H4 (cell line): ENCODE measurements at regions not wholly inside any gene's neighbourhood (a gene's known extent, or its start where the extent isn't known, plus 50 kb on each side); places are given as distances from the start of the nearest gene placed in this dataset.

ENCODE experiments used
- DNase-seq: peaks from one replicate; pipeline ENCODE4 v3.0.0-alpha.2; 2015; ENCODE audit warnings: low spot score

DNA sequence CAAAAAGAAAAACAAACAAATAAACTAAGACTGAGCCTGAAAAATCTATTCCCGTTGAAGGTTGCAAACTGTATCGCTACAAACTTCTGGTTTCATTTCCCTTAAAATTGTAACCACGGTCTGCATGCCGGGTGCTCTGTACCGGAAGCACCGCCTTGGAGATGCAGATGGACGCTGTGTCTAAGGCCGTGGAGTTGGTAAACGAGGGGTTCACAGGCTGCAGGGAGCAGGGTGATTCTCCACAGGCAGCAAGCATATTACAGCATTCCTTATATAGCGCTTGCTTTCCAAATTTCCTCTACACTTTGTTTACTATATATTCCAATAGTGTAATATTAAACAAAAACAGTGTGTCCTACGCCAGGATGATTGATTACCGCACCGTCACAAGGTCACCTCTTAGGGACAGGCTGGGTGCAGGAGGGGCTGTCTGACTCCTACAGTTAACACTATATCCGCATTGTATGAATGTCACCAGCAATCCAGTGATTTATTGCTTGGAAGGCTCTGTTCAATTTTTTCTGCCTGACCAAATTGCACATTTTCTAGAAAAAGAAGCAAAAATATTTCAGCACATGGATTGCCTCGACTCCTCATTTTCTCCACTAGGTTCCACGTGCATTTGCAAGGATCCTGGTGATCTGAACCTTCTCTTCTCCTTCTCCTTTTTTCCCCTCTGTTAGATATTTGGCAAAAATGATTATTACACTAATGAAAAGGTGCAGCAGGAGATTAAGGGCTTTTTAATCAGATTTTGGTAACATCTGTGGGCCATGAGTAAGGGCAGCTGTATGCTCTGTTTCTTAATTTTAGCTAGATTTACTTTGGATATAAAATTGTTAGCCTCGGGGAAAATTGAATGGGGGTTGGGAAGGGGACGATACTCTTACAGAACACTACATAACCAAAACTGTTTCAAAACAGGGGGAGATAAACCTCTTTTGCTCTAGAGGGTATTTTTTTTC, 325.8 kb upstream of the MGMT start:
- DNase-seq = no peak

DNA sequence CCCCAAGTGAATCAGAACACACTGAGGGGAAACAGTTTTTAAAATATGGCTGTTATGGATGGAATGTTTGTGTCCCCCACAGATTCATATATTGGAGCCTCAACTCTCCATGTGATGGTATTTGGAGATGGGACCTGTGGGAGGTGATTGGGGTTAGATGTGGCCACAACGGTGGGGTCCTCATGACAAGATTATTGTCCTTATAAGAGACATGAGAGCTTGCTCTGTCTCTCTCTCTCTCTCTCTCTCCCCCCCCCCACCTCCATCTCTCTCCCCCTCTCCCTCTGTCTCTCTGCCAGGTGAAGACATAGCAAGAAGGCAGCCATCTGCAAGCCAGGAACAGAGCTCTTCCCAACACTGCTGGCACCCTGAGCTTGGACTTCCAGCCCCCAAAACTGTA, 315.8 kb upstream of the MGMT start:
- DNase-seq = no peak

DNA sequence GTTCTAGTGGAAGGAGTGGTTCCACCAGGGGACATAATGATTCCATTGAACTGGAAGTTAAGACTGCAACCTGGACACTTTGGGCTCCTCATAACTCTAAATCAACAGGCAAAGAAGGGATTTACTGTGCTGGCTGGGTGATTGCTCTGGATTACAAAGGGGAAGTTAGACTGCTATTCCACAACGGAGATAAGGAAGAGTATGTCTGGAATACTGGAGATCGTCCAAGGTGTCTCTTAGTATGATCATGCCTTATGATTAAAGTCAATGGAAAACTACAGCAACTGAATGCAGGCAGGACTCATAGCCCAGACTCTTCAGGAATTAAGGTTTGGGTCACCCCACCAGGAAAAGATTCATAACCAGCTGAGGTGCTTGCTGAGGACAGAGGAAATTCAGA, 310.6 kb upstream of the MGMT start:
- DNase-seq = no peak

DNA sequence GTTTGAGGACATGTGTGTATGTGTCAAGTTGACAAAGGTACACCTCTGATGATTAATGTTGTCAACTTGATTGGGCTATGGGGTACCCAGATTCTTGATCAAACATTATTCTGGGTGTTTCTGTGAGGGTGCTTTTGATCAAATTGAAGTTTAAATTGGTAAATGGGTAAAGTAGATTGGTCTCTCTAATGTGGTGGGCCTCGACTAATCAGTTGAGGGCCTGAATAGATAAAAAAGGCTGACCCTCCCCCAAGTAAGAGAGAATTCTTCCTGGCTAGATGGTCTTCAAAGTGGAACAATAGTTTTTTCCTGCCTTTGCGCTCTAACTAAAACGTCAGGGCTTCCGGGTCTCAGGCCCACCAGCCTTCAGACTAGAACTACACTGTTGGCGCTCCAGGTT, 309.9 kb upstream of the MGMT start:
- no peak for DNase-seq

DNA sequence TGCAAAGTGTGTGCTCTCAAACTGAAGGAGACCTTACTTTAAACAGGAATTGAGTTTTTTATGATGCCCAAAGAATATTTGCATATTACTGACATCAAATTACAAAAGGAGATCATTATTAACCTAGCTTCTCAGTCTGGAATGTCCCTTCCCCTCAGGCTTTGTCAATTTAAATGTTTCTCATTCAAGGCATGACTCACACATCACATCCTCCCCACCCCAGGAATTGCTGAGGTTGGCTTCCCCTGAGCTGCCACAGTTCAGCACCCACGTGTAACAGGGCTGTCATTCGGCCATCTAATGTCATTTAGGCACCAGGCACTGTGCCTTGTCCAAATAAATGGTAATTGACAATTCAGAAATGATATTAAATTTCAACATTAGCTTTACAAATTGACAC, 305.9 kb upstream of the MGMT start:
- DNase-seq = peak; percentile 75

DNA sequence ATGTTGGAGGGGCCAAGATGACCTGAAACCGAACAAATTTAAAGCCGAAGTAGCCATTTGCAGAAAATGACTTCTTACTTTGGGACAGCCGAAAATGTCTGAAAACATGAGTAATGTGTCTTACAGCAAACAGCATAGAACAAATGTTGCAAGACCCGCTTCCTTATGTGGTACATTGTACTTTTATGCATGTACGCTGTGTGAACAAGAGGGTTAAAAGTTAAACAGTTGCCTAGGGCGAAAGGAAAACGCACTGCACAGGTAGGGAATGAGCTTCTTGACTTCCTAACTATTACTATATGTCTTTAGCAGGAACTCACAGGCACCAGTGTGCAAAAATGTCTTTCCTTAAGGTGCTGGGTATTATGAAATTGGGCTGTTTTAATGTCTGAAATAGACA, 303.5 kb upstream of the MGMT start:
- DNase-seq = no peak

DNA sequence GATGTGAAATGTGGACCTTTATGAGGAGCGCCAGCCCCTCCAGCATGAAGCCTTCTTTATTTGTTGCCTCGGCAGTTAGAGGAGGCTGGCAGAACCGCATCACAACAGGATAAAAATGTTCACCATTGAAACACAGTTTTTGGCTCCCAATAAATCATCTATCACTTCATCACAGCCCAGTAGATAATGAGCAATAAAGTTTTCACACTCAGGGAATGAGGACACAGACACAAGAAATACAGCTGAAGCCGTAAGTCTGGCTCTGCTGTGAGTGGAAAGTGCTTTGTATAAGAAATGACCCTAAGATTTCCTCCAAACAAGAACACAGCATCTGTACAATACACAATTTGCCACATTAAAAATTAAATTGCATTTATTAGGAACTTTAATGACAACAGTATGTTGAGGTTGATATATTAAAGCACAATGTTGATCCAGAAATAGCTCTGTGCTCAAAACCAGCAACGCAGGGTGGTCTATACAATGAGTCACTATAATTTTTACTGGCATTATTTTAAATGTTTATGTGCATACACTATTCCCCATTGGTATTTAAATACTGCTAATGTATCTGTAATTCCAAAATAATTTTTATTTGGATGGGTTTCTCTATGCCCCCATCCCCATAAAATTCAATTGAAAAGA, 301.8 kb upstream of the MGMT start:
- DNase-seq = no peak

DNA sequence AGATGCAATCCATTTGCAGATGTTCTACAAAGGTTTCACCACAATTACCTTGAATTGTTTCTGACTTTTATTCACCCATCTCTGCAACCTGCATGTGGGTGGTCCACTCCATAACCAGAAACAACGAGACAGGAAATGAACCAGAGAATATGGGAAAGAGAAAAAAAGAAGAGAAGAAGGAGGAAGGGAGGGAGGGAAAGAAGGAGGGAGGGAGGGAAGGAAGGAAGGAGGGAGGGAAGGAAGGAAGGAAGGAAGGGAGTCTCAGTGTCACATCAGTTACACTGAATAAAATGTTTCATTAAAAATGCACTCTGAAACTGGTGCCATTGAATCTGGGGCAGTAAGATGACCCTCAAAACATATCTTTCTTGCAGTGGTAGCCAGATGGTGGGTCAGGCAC, 301.3 kb upstream of the MGMT start:
- no peak for DNase-seq

DNA sequence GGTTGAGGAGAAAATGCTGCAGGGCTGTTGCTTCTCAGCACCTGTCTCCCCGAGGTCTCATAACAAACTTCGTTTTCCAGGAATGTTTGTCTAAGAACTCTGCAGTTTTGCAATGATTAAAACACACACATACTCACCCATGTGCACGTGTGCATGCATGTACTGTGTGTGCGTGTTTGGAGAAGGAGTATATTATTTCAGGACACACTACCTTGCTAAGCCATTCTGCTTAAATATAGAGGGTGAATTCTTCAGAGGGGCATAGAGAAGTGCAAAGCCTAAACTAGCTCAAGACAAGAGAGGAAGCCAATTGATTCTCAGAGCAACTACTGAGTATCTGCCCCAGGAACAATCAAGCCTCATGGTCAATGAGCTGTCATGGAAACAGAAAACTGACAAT, 298.4 kb upstream of the MGMT start:
- no peak for DNase-seq

DNA sequence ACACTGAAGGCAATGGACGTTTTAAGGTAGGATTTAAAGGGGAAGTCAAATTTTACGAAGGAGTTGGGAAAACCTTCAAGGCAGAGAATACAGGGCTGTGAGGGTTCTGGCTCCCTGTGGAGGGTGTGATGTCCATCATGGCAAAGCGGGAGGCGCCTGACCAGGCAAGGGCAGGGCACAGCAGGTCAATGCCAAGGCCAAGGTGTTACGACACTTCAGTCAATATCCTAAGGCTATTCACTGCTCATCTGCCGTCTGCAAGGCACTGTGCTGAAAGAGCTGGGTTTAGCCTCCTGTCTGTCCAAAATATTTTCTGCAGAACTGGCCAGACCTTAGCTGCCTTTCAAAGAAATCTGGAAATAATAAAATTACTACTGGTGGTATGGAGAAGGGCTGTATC, 297.9 kb upstream of the MGMT start:
- DNase-seq = no peak

DNA sequence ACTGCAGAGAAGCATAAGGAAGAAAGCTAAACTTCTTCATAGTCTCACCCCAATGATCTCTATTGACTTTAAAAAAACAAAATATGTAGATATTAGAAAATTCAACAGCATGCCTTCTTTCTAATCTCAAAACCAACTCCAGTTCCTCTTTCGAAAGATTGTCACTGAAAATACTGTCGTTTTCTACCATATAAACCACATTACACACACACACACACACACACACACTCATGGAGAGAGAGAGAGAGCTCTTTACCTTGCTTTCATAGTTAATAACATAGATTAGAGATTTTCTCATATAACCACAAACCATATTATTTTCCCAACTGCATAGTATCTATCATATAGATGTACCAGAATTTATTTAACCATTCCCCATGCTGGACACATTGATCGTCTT, 296.2 kb upstream of the MGMT start:
- DNase-seq = no peak

DNA sequence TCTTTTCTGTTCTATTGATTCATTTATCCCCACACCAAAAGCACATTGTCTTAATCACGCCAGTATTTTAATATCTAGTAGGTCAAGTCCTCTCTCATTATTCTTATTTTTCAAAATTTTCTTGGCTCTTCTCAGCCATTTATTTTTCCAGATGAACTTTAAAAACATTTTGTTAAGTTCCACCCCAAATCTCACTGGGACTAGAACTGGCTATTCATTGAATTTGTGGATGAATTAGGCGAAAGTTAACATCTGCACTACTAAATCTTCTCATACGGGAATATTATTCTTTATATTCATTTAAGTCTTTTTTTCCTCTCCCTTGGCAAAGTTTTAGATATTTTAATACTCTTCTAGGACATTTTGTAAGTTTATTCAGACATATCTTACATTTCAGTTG, 295.2 kb upstream of the MGMT start:
- DNase-seq = no peak

DNA sequence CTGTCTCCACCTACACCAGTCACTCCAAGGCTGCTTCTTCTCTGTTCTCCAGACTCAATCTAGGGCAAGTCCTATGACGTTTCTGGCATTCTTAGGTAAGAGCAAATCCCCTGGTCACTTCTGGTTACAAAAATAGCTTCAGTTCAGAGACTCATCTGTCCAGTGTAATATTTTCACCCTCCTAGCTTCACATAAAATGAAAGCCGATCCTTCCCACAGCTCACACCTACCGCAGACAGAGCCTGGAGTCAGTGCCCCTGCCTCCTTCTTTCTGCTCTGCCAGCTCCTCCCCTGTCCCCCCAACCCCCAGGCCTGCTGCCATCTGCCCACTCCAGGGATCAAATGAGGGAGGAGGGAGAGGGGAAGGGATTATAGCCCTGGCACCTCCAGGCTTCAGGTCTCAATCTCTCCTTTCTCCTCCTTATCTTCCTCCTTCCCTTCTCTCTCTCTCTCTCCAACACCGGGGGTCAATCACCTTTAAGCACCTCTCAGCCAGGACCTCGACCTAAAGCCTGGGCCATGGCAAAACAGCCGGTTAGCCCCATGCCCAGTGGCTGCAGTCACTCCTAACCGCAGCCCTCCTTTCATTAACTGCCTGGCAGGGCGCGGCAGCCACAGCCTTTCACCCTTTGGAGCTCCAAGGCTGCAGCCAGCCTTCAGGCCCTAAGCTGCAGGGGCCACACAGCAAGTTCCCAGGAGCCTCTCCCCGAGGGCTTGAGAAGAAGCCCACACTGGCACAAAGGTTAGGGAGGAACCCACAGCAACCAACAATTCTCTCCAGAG, 292.6 kb upstream of the MGMT start:
- no peak for DNase-seq

DNA sequence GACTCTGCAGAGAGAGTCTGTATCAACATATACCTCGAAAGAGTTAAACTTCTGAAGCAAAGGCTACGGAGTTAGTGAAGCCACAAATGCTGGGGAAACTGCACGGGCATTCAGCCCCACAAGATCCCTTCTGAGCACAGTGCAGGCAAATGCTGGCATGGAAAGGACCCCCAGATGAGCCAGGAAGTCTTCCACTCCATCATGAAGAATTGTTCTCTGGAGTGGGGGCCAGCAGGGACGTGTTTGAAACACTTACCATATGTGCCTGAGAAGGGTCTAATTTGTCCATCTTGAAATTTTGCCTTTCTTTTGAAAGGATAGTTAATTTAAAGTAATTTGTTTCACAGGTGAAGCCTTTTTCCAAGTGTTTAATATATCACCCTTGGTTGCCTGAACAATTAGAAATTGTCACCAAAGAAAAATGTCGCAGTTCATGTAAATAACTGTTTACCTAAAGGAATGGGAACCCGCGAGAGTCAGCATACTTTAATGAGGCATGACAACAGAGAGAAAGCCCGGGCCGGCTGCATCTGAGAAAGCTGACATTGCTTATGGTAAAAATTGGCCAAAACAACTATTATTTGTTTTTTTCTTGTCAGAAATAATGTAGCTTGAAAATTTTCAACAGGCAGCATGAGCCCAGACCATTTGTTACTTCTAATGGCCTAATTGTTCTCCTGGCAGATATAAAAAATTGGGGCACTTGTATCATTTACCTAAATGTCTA, 287.6 kb upstream of the MGMT start:
- DNase-seq = no peak

DNA sequence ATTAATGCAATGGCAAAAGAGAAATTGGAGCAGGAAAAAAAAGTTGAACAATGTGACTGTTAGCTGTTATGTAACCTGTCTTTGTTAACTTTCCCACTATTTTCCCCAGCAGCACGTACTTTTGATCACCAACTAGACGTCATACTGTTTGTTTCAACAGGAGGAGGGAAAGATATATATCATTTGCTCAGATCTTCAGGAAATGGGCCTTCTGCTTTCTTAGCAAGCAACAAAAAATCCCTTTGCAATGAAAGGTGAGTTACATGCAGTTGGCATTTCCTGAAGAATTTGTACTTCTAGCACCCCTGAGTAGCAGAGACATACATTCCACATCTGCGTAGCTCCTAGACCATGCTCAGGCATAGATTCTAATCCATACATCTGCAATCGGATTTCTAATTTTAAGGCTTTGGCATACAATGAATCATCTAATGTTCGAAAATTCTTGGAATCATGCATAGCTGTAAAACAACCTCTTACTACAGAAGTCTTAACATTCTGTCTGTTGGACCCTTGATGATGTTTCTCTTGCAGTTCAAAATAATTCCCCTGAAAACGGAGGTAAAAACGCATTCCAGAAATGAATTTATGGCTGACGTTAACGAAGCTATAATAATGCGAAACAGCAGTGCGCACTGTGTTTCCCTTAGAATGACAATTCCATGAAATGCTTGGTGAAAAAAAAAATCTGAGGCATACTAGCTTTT, 286.9 kb upstream of the MGMT start:
- DNase-seq = no peak

DNA sequence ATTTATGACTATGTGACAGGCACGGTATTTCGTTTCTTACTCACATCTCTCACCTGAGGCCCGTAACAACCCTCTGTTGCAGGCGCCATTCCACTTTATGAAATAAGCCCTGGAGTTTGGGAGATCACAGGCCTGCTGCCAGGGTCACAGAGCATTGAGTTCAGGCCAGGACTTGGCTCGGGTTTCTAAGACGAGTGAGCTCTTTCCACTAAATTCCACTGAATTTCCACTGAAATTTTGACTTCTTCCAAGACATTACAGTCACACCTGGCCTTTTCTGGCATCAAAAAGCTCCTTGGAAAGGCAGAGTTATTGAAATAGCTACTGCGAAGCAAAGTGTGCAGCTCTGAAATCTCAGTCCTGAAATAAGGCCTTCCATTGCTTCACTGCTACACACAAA, 282.8 kb upstream of the MGMT start:
- no peak for DNase-seq

DNA sequence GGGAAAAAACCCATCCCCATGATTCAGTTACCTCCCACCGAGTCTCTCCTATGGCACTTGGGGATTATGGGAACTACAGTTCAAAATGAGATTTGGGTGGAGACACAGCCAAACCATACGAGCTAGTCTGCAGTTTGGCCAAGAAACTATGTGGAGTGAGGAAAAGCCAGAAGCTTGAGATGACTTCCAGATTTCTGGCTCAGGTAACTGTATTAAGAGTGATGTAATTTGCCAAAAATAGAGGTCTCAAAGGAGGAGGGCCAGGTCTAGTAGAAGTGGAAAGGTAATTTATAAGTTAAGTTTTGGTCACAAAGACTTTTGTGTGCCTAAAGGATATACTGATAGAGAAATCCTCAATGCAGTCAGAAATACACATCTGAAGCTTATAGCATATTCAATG, 279.7 kb upstream of the MGMT start:
- DNase-seq = no peak

DNA sequence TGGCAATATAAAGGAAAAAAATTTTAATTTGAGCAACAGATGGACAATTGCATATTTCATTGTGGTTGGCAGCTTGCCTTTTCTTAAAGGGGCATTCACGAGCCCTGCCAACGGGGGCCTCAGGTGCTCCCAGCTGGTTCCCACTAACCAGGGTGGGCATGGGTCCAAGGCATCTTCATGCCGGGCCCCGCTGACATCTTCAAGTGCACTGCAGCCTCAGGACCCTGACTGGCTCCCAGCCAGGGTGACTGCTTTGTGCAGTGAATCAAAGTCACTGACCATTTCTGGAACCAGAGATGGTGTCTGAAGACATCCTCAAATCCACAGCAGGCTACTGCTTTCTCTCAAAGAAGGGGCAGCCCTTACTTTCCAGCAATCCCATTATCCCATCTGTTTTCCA, 275.2 kb upstream of the MGMT start:
- no peak for DNase-seq

DNA sequence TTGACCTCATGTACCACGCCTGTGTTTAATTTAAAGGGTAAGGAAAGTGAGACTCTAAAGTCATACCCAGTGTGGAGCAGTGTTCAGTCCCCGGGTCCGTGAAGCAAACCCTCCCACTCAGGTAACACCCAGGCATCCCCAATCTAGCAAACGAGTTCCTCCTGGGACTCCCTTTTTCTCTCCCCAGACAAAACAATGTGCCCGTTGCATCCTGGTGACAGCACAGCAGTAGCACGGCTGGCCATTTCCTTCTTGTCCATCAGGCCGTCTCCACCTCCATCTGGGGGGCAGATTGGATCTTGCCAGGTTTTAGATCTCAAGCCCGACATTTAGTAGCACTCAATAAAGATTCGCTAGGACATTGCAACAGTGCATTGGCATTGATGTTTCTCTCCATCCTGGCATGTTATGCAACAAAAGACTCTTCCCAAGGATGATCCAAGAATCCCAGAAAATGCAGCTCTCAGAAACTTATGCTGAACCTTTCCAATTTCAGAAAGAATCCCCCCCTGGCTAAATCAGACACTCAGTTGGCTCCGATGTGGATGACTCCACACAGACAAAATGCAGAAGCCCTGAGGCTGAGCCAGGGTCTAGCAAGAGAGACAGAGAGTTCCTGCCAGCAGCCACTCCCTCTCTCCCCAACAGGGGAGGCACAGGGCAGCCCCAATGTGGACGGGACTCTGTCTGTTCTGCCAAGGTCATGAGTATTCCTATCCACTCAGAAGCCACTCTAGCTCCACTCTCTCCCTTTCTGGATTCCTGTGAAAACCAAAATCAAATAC, 274.5 kb upstream of the MGMT start:
- DNase-seq = no peak

DNA sequence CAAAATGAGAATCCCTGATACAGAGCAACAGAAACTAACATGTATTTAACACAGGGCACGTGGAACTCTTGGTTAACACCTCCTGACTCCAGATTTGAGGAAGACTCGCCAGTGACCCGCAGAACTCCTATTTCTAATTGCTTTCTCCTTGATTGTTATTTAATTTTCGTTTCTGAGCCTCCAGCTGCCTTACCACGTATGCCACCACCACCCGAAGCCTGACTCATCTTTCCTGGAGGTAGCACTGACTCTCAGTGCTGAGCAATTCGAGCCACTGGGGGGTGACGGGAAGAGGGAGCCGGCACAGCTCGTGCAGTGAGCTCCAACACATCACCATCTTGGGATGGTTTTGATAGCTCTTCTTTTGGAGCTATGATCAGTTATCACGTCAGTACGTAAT, 273.9 kb upstream of the MGMT start:
- DNase-seq = peak; percentile 39
